NCI-H748 treated with DMSO at 0.1 percent for 48 hours (cell line): ENCODE measurements at regions not wholly inside any gene's neighbourhood (a gene's known extent, or its start where the extent isn't known, plus 50 kb on each side); places are given as distances from the start of the nearest gene placed in this dataset.
A peak's percentile ranks its signal among the peaks of the same experiment; 100 is the strongest.

Experiments used
- DNase-seq: peaks from one replicate; lab custom pipeline; 2025; lab: John Stamatoyannopoulos, UW

DNA sequence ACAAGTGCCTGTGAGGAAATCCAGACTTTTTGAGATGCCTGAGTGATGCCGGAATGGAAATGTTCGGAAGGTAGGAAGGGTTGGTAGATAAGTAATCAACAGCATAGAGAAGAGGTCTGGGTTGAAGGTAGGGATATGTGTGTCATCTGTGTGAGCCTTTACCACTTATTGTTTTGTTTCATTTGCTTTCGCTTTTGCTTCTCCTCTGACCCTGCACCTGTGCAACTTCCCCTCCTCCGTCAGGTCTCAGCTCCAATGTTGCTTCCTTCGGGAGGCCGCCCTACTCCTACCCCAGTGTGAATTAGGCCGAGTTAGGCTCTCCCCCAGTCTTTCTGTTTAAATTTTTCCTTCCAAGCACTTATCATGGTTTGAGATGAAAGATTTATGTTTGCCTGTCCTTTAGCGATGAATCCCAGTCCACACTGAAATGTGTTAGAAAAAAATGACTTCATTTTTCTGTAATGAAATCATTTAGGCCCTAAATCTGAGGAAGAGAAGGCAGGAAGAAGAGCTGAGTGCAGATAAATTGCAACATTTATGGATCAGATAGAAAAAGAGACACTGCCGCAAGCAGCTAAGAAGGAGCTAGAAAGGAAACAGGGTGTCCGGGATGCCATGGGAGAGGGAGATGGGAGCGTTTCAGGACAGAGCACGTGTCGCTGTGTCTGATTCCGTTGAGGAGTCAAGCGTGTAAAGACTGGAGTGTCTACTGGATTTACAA, 139.6 kb upstream of the PELI1 start:
- DNase-seq = no peak

DNA sequence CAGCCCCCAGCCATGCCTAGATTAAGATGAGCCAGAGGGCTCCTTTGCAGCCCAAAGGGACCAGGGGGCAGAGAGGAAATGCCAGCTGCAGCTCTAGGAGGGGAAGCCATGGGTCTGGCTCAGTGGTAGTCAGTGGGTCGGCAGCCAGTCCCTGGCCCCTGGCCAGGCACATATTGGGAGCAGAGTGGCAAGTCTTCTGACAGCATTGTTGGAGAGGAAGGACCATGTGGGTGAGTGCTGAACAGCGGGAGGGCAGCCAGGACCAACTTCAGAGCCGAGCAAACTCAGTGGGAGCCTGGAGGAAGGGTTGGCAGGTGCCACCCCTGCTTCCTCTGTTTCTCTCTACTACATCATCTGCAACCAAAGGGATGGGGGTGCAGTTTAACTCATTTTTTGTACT, 140.5 kb upstream of the PELI1 start:
- no peak for DNase-seq

DNA sequence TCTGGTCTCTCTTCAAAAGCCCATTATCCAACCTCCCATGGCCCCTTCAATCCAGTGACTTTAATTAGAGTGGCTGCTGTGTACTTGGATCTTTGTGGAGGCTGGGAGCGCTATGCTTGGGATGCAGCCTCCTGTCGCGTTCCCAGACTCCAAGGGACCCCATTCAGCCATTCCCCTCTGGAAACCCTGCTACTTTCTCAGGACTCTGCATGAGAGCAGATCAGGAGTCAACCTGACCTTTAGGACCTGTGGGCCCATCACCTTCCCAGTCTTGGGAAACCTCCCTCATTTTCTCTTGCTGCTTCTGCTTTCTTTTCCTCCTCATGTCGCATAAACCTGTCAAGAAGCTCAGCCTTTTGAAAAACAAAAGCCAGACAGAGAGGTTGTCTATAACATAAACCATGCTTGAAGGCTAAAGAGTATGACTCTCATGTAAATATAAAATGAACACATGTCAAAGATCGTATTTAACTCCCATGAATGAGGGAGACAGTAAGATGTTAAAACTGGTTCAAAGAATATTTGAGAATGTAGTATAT, 143.1 kb upstream of the PELI1 start:
- no peak for DNase-seq

DNA sequence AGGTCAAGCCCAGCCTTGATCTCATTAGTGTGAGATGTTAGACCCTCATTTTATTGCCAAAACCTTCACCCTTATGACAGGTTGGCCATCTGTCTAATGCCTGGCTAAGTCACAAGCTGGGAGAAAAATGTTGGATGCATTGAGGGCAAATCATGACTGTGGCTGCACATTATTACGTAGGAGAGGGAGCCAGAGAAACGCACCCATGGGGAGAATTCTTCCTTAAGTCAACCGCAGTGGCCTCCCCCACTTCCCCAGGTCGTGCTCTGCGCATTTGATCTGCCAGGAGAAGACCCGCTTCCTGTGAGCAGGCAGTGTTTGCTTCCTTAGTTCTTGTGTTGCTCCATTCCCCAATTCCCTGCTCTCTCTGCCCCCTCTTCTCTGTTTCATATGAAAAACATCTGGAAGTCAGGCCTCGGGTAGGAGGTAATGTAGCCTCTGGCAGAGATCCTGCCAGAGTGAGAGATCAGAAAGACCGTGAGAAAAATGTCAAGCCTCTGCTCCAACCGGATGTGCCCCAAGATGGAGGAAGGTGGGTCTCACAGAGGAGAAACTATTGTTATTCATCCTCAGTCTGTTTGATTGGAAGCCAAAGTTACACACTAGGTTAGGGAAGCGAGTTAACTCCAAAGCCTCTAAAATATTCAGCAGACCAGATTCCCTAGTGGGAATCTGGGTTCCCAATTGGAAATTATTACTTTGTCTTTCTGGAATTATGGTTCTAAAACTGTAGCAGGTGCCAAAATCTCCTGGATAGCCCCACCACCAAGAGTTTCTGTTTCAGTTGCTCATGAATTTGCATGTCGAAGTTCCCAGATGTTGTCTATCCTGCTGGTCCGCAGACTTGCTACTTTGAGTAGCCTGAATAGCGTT, 144.3 kb upstream of the PELI1 start:
- no peak for DNase-seq

DNA sequence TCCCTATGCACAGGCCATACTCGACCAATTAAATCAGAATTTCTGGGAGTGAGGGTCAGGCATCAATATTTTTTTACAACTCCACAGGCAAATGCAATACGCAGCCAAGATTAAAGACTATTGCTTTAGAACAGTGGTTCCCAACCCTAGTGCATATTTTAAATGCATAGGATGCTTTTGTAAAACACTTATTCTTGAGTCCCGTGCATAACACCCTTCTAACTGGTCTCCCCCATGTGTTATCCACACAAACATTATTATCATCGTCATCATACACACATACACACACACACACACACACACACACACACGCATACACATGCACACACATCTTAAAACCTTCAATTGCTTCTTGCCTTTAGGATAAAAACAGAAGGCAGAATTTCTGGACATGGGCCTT, 145.0 kb upstream of the PELI1 start:
- no peak for DNase-seq

DNA sequence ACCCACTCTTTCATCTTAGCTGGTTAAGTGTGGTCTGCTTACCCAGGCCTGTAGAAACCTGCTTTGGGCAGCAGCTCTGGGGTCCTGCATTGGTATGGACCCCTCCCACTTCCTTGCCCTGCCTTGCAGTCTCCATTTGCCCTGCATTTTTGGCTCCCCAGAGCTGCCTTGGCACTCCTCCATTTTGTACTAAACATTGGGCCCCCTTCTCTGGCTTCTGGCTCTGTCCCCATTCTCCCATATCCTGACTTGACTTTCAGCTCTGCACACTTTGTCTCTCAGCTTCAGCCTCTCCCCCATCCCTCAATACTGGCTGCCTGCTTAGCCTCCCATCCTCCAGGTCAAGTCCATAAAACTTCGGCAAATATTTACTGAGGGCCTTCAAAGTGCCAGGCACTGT, 145.5 kb upstream of the PELI1 start:
- no peak for DNase-seq

DNA sequence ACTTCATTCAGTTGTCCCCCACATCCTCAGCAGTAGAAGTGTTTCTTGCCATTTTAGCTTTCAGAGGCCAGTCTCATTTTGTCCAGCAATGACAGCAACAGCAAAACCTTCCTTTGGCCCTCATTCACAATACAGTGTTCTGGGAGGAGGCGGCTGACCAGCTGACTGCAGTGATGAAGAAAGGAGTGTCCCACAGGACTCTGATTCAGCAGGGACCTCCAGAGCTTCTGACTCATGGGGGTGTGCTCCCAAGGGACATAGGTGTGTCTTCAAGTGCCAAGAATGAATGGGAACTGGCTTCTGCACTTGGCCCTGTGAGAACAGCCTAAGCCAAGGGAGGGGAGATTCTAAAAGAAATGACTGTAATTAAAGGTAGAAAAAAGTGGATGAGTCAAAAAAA, 147.0 kb upstream of the PELI1 start:
- DNase-seq = no peak

DNA sequence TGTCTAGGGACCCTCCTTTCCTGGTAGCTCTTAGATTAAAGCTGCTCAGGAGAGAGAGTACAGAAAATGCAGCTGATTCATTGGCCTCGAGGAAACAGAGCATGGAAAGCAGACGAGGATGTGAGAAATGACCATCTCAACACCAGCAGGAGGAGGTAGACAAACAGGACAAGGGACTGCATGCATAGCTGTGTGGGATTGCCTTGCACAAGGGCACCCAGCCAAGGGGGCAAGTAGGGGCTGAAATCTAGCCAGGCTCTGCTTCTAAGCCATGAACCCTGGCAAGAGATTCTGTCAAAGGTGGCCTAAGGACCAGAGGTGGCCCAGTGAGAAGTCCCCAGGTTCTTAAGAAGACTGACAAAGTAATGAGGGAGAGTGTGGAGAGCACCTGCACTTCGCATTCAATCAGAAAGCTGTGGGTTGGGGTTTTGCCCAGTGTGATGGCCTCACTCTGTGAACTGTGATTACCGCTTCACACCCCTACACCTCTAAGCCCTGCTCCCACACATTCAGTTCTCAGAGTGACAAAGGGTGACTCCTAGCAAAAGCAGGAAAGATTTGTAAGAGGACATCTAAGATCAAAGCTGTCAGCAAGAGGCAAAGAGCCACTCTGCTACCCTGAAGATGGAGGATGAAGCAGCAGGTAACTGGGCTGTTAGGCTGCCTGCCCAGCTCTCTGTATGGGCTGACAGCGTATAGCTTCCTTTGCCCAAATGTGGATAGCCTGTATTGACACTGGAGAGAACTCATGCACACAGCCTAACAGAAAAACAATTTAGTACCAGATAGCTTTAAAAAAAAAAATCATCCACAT, 151.3 kb upstream of the PELI1 start:
- DNase-seq = no peak

DNA sequence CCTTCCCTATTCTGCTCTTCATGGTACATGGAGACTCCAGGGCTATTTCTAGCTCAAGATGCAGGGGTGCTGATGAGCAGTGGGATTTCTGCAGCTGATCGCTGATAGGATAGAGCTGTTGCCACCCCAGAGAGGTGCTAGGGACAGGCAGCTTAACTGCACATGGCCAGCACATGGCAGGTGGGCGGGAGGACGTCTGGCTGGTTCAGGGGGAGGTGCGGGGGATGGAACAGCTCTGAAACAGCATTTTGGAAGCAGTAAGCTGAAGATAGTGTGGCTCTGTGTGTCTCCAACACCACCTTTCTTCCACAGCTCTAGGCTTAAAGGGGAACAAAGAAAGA, 151.9 kb upstream of the PELI1 start:
- DNase-seq = no peak

DNA sequence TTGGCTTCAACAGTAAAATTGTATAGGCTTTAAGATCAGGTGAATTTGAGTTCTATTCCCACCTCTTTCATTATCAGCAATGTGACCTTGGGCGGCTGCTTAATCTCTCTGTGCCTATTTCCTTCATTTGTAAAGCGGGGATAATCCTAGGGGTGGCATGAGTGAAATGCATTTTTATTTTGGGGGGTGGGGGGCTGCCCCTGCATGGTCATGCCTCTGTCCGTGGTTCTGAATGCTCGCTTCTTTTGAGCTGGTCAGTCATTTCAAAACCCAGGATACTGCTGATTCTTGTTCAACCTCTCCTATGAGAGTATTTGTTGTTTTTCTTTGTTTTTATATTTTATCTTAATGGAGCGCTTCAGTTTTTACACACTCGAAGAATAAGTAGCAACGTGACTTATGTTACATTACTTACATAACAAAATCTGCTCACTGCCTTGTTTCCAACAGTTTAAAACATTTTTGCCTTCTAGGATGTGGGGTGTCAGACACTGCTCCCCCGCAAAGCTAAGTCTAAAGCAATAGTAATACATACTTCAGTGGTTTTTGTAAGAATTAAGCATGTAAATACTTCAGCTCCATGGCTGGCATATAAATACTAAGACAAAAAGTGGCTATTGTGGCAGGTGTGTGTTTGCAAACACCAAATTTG, 152.6 kb upstream of the PELI1 start:
- no peak for DNase-seq

DNA sequence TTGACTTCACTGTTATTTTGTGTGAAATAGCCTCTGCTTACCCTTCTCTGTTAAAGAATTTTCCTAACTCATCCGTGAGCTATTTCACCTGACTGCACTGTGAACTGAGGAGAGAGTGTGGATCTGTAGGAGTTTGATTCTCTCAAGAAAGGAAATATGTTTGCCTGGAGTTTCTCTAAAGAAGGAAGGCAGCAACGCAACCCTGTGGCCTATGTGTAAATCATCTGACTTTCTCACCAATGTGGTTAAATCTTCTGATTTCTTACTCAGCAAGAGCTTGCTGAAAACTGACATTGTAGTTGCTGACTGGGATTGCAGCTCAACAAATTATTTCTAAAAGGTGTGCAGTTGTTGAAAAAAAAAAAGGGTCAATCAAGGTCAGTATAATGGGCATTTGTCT, 153.9 kb upstream of the PELI1 start:
- no peak for DNase-seq

DNA sequence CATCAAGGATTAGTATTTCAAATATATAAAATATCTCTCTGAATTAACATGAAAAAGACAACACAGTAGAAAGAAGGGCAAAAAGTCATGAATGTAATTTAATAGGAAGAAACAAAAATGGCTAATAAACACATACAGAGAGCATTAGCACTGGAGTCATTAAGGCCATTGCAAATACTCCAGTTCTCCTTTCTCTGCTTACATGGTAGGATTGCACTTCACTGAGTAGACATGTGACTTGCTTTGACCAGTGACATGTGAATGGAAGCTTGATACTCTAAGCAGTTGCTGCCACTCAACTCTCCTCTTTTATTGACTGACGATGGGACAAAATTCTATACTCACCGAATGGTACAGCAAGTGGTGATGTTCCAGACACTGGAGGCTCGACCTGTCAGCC, 153.9 kb upstream of the LGALSL start:
- no peak for DNase-seq

DNA sequence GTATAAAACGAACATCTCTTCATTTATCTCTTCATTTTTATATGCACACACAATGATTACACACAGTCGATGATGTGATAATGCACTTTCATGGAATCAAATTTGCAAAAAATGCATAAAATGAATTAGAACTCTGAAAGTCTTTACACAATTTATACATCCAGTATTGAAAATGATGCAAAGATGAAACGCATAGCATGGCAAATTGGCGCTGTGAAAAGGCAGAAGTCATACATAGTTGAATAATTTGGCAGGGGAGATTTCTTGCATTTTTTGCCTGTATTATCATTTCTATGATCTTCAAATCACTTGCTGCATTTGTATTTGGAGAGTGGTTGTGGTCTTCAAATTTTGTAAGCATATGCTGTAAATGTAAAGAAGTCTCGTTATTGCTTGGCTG, 150.7 kb upstream of the LGALSL start:
- no peak for DNase-seq

DNA sequence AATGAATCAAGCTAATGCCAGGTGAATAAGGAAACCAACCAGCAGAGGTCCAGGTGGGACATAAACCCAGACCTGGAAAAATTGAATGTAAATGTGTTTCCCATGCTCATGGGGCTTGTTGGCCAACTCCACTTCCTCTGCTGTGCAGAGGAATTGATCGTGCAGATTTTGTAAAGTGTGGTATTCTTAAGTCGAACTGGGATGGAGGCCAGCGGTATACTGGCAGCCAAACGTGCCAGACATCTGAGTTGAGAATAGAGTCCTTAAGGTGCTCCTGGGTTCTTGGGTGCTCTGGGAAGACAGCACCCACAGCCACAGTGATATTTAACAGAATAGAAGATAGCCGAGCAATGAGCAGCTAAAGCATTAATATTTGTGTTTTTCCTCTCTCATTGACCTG, 146.5 kb upstream of the LGALSL start:
- DNase-seq = no peak

DNA sequence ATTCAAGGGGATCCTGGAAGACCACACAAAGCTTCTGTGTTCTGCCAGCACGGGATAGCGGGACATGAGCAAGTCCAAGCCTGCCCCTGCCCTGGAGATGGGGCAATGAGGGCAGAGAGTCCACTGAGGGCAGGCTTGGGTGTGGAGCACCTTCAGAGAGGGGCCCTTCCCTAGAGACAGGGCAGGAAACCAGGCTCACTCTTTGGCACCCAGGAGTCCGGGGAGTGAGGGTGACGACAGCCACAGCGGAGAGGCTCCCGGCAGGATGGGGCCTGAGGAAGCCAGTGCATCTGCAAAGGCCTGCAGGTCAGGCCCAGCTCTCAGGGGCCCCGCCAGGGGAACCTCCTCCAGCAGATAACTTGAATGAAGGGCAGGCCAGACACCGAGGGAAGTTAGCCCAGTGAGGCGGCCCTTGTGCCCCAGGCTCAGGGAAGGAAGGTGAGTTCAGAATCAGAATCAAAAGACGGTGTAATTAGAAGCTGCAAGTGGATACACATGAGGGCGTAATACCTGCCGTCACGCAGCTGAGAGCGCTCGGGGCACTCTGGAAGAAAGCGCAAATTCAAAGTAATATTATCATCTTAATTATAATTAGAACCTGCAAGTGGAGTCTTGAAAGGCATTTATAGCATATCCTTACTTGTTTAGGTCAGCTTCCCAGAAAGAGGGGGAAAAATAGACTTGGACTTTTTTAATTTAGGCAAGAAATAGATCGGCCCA, 142.6 kb upstream of the LGALSL start:
- no peak for DNase-seq

DNA sequence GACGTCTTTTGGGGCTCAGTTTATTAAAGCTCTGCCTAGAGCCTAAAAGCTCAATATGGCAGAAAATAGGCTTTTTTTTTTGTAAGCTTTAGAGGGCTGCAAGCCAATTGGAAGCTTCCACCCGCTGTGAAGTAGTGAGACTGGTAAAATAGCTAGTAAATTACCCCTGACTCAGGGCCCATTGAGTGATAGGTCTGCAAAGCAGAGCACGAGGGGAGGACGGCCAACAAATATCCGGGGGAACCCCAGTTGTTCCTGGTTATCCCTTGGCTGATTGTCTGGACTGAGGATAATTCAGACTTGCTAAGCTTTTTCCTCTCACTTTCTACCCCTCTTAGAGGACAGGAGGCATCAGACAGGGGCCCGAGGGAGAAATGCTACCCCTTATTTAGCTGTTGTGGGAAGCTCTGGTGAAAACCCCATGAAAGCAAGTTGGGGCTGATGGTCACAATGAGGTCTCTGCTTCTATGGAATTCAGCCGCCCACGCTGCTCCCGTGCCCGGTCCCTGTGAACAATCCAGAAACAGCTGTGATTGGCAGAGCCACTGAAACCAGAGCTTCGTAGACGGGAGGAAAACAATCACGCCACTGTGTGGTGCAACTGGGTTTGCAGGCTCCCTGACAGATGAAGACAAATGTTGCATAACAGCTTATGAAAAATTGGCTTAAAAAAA, 141.9 kb upstream of the LGALSL start:
- peak; percentile 20 for DNase-seq

DNA sequence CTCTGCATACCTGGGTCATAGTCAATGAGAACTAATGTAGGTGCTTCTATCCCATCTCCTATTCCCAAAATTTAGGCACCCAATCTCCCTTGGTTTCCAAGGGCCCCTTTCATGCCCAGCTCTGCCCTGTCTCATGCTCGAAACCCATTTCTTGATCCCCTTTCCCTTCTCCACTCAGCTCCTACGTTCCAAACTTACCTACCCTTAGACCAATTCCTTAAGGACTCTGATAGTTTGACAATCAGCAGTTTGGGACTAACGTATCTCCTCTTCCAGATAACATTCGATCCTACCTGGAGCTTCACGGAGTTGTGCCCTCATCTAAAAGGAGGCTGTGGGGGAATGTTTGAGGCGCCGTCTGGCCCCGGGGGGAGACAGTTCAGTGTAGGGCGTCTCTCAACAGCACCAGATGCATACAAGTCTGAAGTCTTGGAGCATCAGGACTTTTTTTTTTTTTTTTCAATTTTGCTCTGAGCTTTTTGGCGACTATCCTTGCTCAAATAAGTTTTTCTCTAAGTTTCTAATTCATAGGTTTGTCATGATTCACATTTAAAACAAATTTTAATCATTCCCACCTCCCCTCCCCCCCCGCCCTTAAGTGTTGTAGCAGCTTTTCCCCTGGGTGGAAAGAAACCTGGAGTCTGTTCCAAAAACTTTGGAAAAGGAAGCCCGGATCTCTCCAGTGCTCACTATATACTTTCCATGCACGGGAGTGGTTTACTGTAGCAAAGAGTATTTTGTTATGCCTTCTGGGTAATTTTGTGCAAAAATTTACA, 141.2 kb upstream of the LGALSL start:
- no peak for DNase-seq

DNA sequence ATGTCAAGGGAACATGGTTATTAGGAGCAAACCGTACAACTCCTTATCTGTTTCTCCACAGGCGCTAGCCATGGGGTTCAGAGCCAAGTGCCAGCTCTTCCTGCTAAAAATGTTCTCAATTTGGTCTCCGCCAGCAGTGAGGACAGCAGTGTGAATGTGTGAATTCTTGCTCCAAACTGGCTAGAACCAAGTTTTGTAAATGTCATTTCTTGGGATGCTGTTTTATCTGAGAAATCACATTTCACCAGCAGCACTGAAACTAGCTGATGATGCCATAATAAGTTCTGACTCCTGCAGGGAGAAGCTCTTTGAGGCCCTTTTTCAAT, 140.6 kb upstream of the LGALSL start:
- DNase-seq = no peak

DNA sequence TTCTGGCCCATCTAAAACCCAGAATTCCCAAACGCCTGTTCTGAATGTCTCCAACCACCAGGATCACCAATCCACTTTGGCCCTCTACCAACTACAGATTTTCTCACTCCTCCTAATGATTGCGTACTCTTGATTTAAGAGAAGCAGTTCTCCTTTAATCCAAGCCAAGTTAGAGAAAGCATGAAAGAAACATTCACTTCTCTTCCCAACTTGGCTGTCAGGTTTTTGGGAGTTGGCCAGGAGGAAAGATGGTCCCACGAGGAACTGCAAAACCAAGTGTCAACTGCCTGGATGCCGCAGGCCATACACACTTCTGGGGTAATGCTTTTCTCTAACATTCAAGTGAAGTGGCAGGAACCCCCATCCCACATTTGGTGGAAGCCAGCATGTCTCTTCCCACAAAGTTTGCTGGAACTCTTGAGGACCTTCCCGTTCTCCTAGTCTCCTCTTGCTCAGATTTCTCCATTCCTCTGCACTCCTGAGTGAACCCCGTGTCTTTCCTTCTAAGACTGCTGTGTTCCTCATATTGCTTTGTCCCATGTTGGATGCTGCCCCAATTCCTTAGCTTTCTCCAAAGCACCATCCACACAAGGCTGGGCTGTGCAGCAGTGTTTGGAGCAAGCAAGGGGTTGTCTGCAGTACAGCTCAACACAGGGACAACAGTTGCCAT, 138.5 kb upstream of the LGALSL start:
- no peak for DNase-seq
